WTC11 (cell line): ENCODE measurements at regions not wholly inside any gene's neighbourhood (a gene's known extent, or its start where the extent isn't known, plus 50 kb on each side); places are given as distances from the start of the nearest gene placed in this dataset.

ENCODE experiments used
- ATAC-seq: fragments of 200-7000 bp; cut with Tn5 transposase; 2 replicates; pipeline ENCODE4 v1.10.0; 2021; ENCODE audit warnings: mild to moderate bottlenecking, moderate library complexity
- CTCF ChIA-PET: fragments of 300-600 bp; sonication (Branson Sonifier 250); formaldehyde crosslinking; loops from one replicate; lab custom pipeline; 2021; ENCODE audit warnings: antibody characterized with exemption; lab: Charles Lee
- POLR2A ChIA-PET: fragments of 350-600 bp; sonication (Branson Sonifier 250); formaldehyde crosslinking; loops from one replicate; lab custom pipeline; 2021; ENCODE audit warnings: antibody characterized with exemption; lab: Charles Lee
- DNase-seq: peaks from one replicate; pipeline ENCODE4 v3.0.0; 2021; ENCODE audit warnings: low spot score
- H3K27ac Mint-ChIP-seq: 2 replicates; pipeline ENCODE4 v1.8.0; 2021; ENCODE audit warnings: mixed read lengths
- H3K27me3 Mint-ChIP-seq: 2 replicates; pipeline ENCODE4 v1.8.0; 2021; ENCODE audit warnings: low read depth, mild to moderate bottlenecking, moderate library complexity, mixed read lengths
- H3K36me3 Mint-ChIP-seq: 2 replicates; pipeline ENCODE4 v1.8.0; 2021; ENCODE audit warnings: mixed read lengths
- H3K4me1 Mint-ChIP-seq: 2 replicates; pipeline ENCODE4 v1.8.0; 2022; ENCODE audit warnings: mixed read lengths
- H3K4me3 Mint-ChIP-seq: 2 replicates; pipeline ENCODE4 v1.8.0; 2021; ENCODE audit warnings: mild to moderate bottlenecking, moderate library complexity, mixed read lengths
- H3K9me3 Mint-ChIP-seq: 2 replicates; pipeline ENCODE4 v1.8.0; 2021; ENCODE audit warnings: mixed read lengths
- ATF3 ChIP-seq: sonication (generic); formaldehyde crosslinking; conservative IDR thresholded peaks from 2 replicates; pipeline ENCODE4 v1.8.1; 2022; ENCODE audit warnings: mild to moderate bottlenecking, missing genetic modification reagents
- CREB1 ChIP-seq: sonication (generic); formaldehyde crosslinking; IDR thresholded peaks from 2 replicates; pipeline ENCODE4 v1.8.0; 2023; ENCODE audit warnings: mild to moderate bottlenecking, missing genetic modification reagents
- EMX1 ChIP-seq: fragments of 250-450 bp; sonication (Bioruptor Pico); IDR thresholded peaks from 2 replicates; pipeline ENCODE4 v1.8.0; 2021; ENCODE audit warnings: mild to moderate bottlenecking
- ERG ChIP-seq: fragments of 250-450 bp; sonication (Bioruptor Pico); IDR thresholded peaks from 2 replicates; pipeline ENCODE4 v1.8.0; 2021; ENCODE audit warnings: mild to moderate bottlenecking
- ESRRA ChIP-seq: sonication (generic); formaldehyde crosslinking; IDR thresholded peaks from 2 replicates; pipeline ENCODE4 v1.8.1; 2022; ENCODE audit warnings: mild to moderate bottlenecking, missing genetic modification reagents, borderline replicate concordance
- HMGA2 ChIP-seq: fragments of 250-450 bp; sonication (Bioruptor Pico); IDR thresholded peaks from 2 replicates; pipeline ENCODE4 v1.4.0; 2021; ENCODE audit warnings: mild to moderate bottlenecking, moderate library complexity
- MYBL2 ChIP-seq: sonication (generic); formaldehyde crosslinking; IDR thresholded peaks from 2 replicates; pipeline ENCODE4 v1.8.1; 2023; ENCODE audit warnings: mild to moderate bottlenecking, moderate library complexity, missing genetic modification reagents
- NFYB ChIP-seq: sonication (generic); formaldehyde crosslinking; conservative IDR thresholded peaks from 2 replicates; pipeline ENCODE4 v1.8.0; 2022; ENCODE audit warnings: low read depth, missing genetic modification reagents
- NR1H2 ChIP-seq: sonication (generic); formaldehyde crosslinking; IDR thresholded peaks from 2 replicates; pipeline ENCODE4 v1.9.0; 2021; ENCODE audit warnings: mild to moderate bottlenecking, moderate library complexity, missing genetic modification reagents
- PREB ChIP-seq: sonication (generic); formaldehyde crosslinking; IDR thresholded peaks from 2 replicates; pipeline ENCODE4 v1.8.1; 2022; ENCODE audit warnings: mild to moderate bottlenecking, missing genetic modification reagents, moderate library complexity, borderline replicate concordance
- RORB ChIP-seq: fragments of 250-450 bp; sonication (Bioruptor Pico); IDR thresholded peaks from 2 replicates; pipeline ENCODE4 v1.9.0; 2021; ENCODE audit warnings: mild to moderate bottlenecking
- SMAD3 ChIP-seq: sonication (generic); formaldehyde crosslinking; IDR thresholded peaks from 2 replicates; pipeline ENCODE4 v1.8.0; 2022; ENCODE audit warnings: missing genetic modification reagents, mild to moderate bottlenecking, borderline replicate concordance
- TCF7 ChIP-seq: sonication (generic); formaldehyde crosslinking; IDR thresholded peaks from 2 replicates; pipeline ENCODE4 v1.8.0; 2022; ENCODE audit warnings: mild to moderate bottlenecking, low read depth, missing genetic modification reagents, moderate library complexity
- TEAD1 ChIP-seq: sonication (generic); formaldehyde crosslinking; IDR thresholded peaks from 2 replicates; pipeline ENCODE4 v1.8.0; 2022; ENCODE audit warnings: mild to moderate bottlenecking, missing genetic modification reagents
- ZBTB21 ChIP-seq: sonication (generic); formaldehyde crosslinking; IDR thresholded peaks from 2 replicates; pipeline ENCODE4 v1.8.1; 2023; ENCODE audit warnings: mild to moderate bottlenecking, missing genetic modification reagents, borderline replicate concordance
- ZMAT4 ChIP-seq: fragments of 250-450 bp; sonication (Bioruptor Pico); IDR thresholded peaks from 2 replicates; pipeline ENCODE4 v1.9.0; 2021; ENCODE audit warnings: mild to moderate bottlenecking
- ZNF121 ChIP-seq: sonication (generic); formaldehyde crosslinking; IDR thresholded peaks from 2 replicates; pipeline ENCODE4 v1.8.0; 2023; ENCODE audit warnings: missing genetic modification reagents
- ZNF232 ChIP-seq: sonication (generic); formaldehyde crosslinking; IDR thresholded peaks from 2 replicates; pipeline ENCODE4 v1.8.0; 2022; ENCODE audit warnings: mild to moderate bottlenecking, missing genetic modification reagents
- ZNF263 ChIP-seq: sonication (generic); formaldehyde crosslinking; IDR thresholded peaks from 2 replicates; pipeline ENCODE4 v1.8.1; 2022; ENCODE audit warnings: low read depth, mild to moderate bottlenecking, moderate library complexity, missing genetic modification reagents
- ZNF423 ChIP-seq: fragments of 250-450 bp; sonication (Bioruptor Pico); IDR thresholded peaks from 2 replicates; pipeline ENCODE4 v2.1.2; 2022; ENCODE audit warnings: mild to moderate bottlenecking, moderate library complexity
- ZNF671 ChIP-seq: fragments of 250-450 bp; sonication (Bioruptor Pico); IDR thresholded peaks from 2 replicates; pipeline ENCODE4 v1.8.0; 2021; ENCODE audit warnings: mild to moderate bottlenecking
- TF ChIP-seq, protein P1 (sequence below): fragments of 250-450 bp; sonication (Bioruptor Pico); IDR thresholded peaks from 2 replicates; pipeline ENCODE4 v1.9.0; 2021; ENCODE audit warnings: mild to moderate bottlenecking, borderline replicate concordance
- TF ChIP-seq, protein P2 (sequence below): fragments of 200-600 bp; IDR thresholded peaks from 2 replicates; pipeline ENCODE4 v1.8.0; 2022; ENCODE audit warnings: antibody characterized with exemption

DNA sequence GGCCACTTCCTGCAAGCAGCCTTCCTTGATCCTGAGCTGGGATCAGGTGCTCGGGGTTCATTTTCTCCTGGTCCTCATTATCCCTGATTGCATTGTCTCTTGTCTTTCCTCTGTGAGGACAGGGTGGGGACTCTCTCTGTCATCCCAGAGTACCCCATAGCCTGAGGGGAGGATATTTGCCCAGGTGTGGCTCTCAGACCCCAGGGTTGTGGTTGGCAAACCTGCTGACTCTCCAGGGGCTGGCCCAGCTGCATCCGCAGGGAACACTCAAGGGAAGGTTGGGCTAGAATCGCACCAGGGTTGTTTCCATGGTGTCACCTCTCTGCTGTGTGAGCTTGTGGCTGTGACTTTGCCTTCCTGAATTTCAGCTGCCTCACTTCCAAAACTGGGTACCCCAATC lies 276.8 kb upstream of the C1orf174 start (continued):
- TF ChIP-seq, protein P1, sequence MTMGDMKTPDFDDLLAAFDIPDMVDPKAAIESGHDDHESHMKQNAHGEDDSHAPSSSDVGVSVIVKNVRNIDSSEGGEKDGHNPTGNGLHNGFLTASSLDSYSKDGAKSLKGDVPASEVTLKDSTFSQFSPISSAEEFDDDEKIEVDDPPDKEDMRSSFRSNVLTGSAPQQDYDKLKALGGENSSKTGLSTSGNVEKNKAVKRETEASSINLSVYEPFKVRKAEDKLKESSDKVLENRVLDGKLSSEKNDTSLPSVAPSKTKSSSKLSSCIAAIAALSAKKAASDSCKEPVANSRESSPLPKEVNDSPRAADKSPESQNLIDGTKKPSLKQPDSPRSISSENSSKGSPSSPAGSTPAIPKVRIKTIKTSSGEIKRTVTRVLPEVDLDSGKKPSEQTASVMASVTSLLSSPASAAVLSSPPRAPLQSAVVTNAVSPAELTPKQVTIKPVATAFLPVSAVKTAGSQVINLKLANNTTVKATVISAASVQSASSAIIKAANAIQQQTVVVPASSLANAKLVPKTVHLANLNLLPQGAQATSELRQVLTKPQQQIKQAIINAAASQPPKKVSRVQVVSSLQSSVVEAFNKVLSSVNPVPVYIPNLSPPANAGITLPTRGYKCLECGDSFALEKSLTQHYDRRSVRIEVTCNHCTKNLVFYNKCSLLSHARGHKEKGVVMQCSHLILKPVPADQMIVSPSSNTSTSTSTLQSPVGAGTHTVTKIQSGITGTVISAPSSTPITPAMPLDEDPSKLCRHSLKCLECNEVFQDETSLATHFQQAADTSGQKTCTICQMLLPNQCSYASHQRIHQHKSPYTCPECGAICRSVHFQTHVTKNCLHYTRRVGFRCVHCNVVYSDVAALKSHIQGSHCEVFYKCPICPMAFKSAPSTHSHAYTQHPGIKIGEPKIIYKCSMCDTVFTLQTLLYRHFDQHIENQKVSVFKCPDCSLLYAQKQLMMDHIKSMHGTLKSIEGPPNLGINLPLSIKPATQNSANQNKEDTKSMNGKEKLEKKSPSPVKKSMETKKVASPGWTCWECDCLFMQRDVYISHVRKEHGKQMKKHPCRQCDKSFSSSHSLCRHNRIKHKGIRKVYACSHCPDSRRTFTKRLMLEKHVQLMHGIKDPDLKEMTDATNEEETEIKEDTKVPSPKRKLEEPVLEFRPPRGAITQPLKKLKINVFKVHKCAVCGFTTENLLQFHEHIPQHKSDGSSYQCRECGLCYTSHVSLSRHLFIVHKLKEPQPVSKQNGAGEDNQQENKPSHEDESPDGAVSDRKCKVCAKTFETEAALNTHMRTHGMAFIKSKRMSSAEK, result no peak
- TF ChIP-seq, all 79 proteins: peak for 0

- Mint-ChIP-seq H3K27ac (no peak overlapping the region), H3K27me3 (peaks cover 7% of the 10 kb centered on the region; the same call in 1 of the 2 replicates), H3K4me3 (no peak overlapping the region), H3K4me1 (no peaks in the 10 kb centered on the region), H3K36me3 (peaks cover 72% of the 10 kb centered on the region), H3K9me3 (peaks cover 71% of the 10 kb centered on the region)
- DNase-seq (no peak), ATAC-seq (no peak)
- ChIA-PET POLR2A (no interaction called here), CTCF (no interaction called here)
- TF ChIP-seq ESRRA (CRISPR knock-in tag) (no peak), CREB1 (CRISPR knock-in tag) (no peak), TEAD1 (CRISPR knock-in tag) (no peak), RORB (CRISPR knock-in tag) (no peak), ZMAT4 (CRISPR knock-in tag) (no peak), EMX1 (CRISPR knock-in tag) (no peak), NFYB (CRISPR knock-in tag) (no peak), ZNF671 (no peak), ZNF232 (CRISPR knock-in tag) (no peak), ZNF263 (CRISPR knock-in tag) (no peak), ATF3 (CRISPR knock-in tag) (no peak), NR1H2 (CRISPR knock-in tag) (no peak), ERG (no peak)
Measured at GRCh38 chr1:4177425-4178150, 277.5 kb upstream of the C1orf174 start.

GRCh38 chr1:4178501-4179113 lies 278.5 kb upstream of the C1orf174 start:
- H3K4me1 Mint-ChIP-seq, result no peaks in the 10 kb centered on the region
- TF ChIP-seq ZBTB21, result no peak
- no peak for TF ChIP-seq PREB (CRISPR knock-in tag)
- no peak for TF ChIP-seq SMAD3 (CRISPR knock-in tag)
- TF ChIP-seq ZNF423 (CRISPR knock-in tag), result no peak
- TF ChIP-seq HMGA2, result no peak
- no peak for TF ChIP-seq MYBL2 (CRISPR knock-in tag)
- TF ChIP-seq, protein P2, sequence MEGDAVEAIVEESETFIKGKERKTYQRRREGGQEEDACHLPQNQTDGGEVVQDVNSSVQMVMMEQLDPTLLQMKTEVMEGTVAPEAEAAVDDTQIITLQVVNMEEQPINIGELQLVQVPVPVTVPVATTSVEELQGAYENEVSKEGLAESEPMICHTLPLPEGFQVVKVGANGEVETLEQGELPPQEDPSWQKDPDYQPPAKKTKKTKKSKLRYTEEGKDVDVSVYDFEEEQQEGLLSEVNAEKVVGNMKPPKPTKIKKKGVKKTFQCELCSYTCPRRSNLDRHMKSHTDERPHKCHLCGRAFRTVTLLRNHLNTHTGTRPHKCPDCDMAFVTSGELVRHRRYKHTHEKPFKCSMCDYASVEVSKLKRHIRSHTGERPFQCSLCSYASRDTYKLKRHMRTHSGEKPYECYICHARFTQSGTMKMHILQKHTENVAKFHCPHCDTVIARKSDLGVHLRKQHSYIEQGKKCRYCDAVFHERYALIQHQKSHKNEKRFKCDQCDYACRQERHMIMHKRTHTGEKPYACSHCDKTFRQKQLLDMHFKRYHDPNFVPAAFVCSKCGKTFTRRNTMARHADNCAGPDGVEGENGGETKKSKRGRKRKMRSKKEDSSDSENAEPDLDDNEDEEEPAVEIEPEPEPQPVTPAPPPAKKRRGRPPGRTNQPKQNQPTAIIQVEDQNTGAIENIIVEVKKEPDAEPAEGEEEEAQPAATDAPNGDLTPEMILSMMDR, result no peak
- TF ChIP-seq ZNF121, result no peak
- TF ChIP-seq TCF7, result no peak

More at GRCh38 chr1:4178501-4179113, 278.5 kb upstream of the C1orf174 start:
- ATAC-seq (no peak), DNase-seq (no peak)
- H3K27ac Mint-ChIP-seq, result no peak overlapping the region
- peaks cover 7% of the 10 kb centered on the region; the same call in 1 of the 2 replicates for H3K27me3 Mint-ChIP-seq
- ChIA-PET CTCF (no interaction called here), POLR2A (no interaction called here)
- H3K4me3 Mint-ChIP-seq, result no peak overlapping the region
- peaks cover 62% of the 10 kb centered on the region for H3K9me3 Mint-ChIP-seq
- H3K36me3 Mint-ChIP-seq, result peaks cover 62% of the 10 kb centered on the region
